NCI-H1105 (cell line): ENCODE measurements at regions not wholly inside any gene's neighbourhood (a gene's known extent, or its start where the extent isn't known, plus 50 kb on each side); places are given as distances from the start of the nearest gene placed in this dataset.

Experiments used
- DNase-seq: peaks from one replicate; lab custom pipeline; 2025; lab: John Stamatoyannopoulos, UW

DNA sequence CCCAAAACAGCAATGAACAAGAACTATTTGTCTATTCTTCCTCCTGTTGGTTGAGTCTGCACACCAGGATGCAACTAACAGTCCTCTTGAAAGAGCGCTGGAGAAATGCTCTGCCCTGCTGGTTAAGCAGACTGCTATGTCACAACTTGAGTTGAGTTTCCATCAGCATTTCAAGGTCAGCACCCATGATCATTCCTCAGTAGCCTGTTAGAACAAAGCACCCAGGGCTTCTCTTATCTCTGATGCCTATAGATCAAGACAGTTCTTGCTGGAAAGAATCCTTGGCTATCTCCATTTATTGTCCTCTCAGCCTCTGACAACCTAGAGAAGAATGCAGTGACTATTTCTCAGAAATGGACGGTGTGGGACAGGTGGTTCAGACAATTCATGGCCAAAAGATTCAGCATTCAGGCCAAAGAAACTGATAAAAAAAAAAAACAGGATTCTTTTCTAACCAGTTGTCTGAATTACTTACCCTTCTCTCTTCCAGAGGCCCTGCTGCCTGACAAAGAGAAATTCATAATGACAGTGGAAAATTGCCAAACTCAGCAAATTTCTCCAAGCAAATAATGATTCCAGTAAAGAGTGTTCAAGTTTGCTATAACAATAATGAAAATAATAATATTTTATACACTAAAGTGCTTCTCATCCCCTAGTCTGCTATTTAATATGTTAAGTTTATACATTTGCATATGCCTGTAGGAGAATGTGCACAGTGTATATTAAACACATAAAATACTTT, 306.7 kb downstream of the EMP1 start:
- no peak for DNase-seq

DNA sequence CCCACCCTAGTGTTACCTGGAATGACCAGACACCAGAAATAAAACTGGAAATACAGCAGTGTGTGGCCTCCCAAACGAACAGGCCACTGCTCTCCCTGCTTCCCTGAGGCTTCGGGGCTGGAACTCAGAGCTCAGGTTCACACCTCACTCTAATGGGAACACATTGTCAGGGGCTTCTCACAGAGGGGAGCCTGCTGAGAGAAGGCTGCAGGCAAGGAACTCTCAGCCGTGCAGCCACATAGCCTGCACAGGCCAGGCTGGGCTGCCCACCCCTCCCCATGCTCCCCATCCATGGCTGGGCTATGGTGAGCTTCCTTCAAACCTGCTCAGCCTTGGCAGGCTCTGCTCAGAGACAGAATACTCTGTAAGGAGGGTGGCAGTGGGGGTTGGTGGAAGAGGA, 302.5 kb downstream of the EMP1 start:
- DNase-seq = no peak

DNA sequence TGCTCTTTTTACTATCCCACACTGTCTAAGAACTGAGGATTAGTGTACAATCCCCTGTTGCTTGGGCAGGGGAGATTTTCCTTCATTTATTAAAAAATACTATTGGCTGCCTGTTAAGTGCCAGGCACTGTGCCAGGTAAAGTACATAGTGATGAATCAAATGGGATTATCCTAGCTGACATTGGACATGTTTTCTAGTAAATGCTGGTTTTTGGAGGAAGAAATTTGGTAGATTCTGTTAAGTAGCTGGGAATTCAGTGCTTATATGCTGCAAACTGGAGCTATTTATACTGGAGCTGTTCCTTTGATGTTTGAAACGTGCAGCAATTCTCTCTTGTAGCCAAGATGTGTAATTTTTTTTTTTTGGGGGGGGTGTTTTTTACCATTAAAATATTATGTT, 299.6 kb downstream of the EMP1 start:
- no peak for DNase-seq

DNA sequence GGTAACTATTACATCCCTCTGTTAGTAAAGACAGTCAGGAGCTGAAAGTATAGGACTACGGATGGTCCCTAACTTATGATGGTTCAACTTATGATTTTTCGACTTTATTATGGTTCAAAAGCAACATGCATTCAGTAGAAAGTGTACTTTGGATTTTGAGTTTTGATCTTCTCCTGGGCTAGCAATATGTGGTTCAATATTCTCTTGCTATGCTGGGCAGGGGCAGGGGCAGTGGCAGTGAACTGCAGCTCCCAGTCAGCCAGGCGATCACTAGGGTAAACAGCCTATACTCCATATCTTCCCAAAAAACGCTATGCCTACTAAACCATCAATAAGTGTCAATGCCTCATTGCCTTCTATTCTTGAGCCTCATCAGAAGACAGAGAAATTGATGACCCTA, 292.7 kb downstream of the EMP1 start:
- DNase-seq = no peak

DNA sequence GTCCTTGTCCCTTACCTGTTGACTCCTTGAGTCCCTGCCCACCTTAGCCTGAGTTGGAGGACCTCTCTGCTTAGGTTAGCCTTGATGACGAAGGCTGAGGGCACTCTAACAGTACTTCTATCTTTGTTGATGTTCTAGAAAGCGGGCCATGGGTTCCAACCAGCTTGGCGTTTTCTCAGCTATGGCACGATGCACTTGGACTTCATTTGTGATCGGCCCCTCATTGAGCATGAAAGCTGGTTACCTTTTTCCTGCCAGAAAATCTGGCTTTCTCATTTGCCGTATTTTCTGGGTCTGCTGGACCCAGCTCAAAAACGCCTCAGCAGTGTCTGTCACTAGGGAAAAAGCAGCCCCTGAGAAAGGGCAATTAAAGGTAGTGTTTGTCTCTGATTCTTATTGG, 290.8 kb downstream of the EMP1 start:
- DNase-seq = no peak

DNA sequence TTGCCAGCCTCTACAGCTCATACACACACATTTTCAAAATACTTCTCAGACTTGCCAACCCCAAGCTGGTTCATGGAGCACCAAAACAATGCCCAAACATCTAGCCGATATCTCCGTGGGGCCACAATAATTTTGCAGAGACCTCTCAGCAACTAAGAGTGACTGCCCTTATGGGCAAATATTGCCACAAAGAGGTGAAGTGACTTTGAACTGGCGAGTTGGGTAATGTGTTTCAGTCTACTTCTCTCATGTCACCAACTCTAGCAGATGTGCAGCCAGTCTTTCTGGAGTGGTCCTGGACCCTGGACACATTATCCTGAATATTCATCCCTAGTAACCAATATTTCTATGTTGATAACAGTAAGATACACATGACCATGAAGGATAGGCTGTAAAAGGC, 290.3 kb downstream of the EMP1 start:
- no peak for DNase-seq

DNA sequence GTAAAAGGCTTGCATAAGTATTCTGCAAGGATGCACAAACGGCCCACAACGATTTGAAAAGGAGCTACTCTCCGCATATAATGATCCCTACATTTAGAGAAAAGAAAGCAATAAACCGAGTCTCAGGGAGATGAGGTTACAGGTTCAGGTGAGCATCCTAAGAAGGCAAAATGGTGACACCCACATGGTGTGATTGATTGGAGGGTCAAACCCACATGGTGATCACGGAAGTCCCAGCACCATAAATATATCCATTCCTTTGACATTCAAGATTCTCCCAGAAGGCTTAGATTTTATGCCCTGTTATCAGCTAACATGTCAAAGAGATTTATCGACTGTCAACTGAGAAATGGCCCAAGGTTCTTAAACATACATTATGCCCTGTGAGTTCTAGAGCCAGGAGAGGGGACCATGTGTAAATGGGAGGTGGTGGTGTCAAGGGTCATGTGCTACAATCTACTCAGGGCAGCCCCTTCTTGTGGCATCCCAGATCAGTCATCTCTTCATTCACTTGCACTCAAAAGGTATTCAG, 282.2 kb downstream of the EMP1 start:
- DNase-seq = no peak

DNA sequence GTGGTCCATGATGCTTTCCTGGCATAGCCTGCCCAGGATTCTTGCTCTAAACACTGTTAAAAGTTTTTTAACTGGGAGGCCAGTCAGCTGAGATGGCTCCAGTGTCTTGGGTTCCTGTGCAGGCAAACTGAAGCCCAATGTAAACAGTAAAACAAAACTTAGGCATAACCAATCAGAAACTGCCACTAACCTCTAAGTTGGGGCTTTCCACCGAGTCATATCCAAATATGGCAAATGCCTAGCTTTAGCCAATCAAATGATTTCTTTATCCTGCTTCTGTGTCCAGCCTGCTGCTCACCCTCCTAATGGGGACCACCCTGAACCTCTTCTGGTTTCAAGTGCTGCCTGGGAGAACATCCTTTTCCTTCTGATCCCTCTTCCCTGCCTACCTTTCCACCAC, 277.9 kb downstream of the EMP1 start:
- DNase-seq = no peak

DNA sequence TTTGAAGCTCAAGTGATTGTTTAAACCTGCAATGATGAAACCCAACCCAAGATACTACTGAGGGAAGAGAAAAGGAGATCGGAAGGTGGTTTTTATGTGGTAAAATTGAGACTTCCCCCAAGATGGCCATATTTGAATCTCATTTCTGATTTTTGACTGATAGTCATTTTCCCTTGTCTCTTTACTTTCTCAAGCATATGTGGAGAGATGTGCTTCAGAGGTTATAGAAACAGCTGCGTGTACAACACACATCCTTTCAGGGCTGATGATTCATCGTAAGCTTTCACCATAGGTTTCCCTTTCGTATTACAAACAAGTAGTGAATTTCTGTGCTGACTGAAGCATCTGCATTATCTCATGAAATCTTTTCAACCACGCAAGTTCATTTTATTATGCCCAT, 276.2 kb downstream of the EMP1 start:
- DNase-seq = no peak

DNA sequence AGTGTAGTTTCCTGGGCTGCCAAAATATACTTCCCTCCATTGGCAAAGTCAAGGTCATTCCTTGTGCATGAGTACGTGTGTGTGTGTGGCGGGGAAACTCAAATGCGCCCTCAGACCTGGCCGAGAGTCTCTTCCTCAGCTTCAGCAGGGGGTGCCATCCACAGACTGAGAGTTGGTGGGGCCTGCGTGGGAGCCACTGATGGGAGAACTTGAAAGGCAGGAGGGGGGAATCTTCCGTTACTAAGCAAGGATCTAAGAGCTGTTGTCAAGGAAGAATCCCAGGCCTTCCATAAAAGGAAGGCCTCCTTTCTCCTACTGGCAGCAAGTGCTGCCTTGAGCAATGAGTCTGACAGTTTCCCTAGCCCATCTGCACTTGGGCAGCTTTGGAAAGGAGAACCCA, 274.9 kb downstream of the EMP1 start:
- DNase-seq = no peak

DNA sequence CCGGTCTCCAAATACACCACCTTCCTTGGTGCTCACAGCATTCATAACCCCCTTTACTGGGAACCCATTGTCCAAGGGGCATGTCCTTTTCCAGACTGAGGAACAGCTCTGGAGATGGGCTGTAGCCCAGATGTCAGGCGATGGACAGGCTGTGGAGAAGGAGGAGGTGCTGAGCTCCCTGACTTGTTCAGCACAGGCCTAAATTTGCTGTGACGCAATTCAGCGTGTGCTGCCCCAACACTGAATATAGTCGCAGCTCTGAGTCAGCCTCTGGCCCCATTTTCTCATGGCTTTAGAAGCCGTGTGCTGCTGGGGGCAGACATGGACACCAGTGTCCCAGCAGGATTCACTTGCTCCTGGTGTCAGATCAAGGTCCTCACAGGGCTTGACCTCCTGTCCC, 269.1 kb downstream of the EMP1 start:
- DNase-seq = no peak

DNA sequence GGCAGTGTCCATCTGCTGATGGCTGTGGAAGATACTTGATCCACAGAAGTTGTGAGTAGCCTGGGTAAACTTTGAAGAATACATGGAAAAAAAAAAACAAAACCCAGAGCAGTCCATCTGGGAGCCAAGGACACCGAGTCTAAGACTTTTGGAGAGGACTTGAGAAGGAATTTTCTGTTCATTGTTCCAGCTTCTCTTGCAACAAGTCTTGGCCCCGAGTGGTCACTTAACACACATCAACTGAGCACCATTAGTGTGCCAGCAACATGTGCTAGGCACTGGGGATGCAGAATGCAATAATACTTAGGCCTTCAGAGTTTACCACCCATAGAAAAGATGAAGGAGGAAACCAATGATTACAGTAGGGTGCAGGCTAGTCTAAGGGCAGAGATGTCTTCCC, 266.7 kb downstream of the EMP1 start:
- no peak for DNase-seq

DNA sequence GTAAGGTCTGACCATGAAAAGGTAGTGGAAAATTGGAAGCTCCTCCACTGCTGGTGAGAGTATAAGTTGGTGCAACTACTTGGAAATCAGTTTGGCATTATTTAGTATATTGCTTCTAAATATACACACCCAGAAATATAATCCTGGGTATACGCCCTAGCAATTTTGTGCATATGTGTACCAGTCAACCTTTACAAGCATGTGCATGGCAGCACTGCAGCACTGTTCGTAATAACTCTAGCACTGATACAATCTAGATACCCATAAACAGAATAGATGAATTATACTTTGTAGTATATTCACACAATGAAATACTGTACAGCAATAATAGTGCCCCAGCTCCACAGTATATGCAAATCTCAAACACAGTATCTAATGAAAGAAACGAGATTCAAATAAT, 265.9 kb downstream of the EMP1 start:
- no peak for DNase-seq

DNA sequence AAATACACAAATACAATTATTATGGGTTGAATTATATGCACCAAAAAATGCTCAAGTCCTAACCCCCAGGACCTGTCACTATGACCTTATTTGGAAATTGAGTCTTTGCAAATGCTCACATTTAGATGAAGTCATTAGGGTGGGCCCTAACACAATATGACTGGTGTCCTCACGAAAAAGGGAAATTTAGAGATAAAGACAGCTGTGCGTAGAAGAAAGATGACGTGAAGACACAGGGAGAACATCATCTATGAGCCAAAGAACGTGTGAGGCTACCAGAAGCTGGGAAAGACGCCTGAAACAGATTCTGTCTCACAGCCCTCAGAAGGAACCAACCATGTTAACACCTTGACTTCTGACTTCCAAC, 259.2 kb downstream of the EMP1 start:
- no peak for DNase-seq

DNA sequence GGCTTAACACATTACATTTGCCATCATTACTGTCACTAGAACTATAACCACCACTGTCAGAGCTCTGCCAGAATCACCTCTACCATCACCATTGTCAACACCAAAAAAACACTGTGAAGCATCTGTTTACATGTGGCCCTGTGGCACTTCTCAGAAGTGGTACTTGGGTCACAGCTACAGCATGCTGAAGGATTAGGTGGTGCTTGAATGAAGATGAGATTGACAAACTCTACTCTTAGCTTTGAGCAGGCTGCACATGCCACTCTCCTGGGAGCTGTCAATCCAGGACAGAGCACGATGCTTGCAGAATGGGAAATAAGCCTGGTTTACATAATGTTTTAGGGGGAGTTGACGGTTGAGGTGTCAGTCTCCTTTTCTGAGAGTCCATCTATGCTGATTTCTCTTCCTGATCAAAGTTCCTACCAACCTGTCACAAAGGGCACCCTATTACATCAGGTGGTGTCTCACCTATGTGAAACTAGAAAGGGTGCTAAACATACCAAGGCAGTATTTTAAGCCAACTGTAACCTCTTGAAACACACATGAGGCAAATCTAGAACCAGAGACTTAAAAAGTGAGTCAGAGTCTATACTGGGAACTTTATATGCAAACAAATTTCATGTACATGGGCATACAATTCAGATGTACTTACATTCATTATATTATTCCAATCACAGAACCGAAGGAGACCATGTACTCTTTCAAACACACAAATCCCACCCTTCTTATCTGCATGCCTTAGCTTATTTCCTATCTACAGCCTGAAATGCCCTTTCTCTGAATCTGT, 258.7 kb downstream of the EMP1 start:
- DNase-seq = no peak

DNA sequence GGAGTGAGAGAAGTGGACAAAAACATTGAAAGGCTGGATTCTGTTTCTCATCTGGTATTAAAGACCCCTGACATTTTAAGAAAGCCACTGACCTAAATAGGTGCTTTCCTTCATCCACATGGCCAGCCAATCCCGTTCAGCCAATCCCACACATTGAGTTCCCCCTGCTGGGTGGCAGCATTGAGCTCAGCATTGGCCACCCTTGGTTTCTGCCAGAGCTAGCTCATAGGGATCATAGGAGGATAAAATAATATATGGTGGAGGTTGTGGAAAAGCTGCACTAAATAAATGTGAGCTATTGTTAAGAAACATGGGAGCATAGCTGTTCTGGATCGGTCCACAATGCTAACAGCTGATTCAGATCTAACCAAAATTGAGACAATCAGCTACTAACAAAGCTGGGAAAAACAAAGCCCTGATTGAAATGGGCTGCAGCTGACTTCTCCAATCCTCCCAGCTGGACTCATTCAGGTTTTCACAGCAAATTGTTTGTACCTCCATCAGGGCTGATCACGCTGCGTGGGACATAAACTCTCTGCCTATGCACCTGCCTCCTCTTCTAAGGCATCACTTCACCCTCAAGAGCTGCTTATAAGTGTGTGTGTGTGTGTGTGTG, 256.5 kb downstream of the EMP1 start:
- DNase-seq = no peak

DNA sequence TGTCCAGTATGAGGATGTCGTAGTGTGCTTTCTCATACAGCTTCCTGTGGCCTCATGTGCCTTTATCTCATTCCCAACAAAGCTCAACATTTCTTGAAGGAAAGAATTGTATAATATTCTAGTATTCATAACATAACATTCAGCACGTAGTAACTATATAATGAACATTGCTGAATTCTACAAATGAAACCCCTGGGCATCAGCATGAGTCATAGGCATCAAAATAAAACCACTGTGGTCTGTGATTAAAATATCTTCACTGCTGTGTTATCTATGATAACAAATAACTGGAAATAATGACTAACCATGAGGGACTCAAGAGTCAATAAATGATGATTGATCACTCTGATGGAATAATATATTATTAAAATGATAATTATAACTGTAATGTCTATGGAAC, 255.2 kb downstream of the EMP1 start:
- DNase-seq = no peak

DNA sequence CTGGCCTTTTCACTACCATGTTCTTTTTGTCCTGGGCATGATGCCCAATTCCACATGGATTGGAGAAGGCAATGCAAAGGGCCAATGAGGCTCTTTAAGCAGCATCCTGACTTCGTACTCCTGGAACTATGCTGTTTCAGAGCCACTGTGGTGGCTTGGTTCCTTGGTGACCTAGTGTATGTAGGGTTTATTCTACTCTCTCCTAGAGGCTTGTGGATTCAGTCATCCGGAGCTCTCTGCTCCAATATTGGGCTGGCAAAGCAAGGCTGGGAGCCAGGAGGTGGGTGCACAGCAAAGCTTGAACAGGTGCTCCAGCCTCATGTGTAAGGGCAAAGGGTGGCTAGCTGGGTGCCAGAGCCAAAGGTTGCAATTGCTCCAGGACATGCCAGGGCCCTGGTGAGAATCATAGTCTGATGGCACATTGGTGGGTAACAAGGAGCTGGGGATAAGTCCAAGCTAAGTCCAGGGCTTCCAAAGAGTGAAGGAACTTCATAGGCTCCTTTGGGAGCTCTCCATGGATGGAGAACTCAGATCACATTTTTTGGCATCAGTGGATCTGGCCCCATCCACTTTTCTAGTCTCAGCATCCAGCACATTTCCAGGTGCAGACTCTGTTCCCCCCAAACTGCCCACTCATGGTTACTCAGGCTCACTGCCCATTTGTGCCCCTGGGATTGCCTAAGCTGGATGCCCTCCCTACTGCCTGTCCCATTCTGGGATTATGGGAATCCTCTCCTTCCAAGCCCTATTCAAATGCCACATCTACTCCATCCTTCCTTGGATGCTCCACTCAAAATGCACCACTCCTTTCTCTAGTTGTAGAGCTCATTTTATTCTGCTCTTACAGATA, 253.9 kb downstream of the EMP1 start:
- DNase-seq = no peak

DNA sequence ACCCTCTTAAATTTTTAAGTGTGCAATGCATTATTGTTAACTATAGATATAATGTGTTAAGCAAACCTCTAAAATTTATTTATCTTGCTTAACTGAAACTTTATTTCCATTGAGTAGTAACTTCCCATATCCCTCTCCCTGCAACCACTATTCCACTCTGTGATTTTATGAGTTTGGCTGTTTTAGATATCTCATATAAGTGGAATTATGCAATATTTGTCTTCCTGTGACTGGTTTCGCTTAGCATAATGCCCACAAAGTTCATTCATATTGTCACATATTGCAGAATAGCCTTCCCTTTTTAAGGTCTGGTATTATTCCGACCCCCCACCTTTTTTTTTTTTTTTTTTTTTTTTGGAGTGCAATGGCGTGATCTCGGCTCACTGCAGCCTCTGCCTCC, 247.6 kb downstream of the EMP1 start:
- DNase-seq = no peak

DNA sequence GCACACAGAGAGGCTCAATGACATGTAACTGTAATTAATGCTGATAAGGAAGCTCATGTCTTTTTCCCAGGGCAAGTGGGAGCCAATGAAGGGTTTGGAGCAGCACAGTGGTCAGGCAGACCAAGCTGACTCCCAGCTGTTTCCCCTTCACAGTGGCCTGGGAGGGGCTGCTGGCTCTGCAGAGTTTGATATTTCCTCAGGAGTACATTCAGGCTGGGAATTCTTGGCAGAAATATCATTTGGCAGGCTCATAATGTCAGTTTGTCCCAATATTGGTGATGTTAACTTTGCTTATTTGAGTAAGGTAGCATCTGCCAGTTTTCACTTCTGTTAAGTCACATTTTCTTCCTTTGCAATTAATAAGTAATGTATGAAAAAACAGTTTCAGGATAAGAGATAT, 247.0 kb downstream of the EMP1 start:
- no peak for DNase-seq

DNA sequence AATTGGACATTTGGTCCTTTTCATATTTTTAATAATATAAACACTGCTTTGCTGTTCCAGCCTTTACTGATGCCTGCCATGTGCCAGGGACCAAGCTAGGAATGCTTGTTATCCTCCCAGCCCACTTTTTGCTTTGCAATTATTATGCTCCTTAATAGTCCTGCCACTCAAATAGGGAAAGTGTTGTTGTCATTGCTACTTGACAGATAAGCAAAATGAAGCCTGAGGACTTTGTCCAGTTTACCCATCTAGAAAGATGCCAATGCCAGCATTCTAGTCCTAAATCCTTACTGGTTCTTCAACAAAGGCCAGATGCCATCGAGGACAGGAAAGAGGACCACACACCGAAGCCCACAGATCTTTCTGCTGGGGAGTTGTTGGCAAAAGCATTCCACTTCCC, 246.5 kb downstream of the EMP1 start:
- no peak for DNase-seq

DNA sequence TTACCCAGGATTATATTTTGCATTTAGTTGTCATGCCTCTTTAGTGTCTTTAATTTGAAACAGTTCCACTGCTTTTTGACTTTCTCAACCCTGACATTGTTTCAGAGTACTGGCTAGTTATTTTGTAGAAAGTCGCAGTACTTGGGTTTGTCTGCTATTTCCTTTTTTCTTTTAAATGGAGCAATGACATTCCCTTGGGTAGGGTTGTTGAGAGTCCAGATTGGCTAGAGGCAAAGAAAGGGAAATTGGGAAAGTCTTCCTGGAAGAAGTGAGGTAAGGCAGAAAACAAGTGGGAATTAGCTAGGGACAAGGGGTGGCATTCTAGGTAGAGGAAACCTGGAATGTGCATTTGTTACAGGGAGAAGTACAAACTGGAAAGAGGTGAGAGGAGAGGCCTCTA, 245.9 kb downstream of the EMP1 start:
- DNase-seq = no peak
